ENCODE measurements at regions not wholly inside any gene's neighbourhood (a gene's known extent, or its start where the extent isn't known, plus 50 kb on each side); places are given as distances from the start of the nearest gene placed in this dataset.

- Histone ChIP-seq H3K9ac (ENCODE audit: insufficient read length, low read depth) (no peak overlapping the region), H3K36me3 (ENCODE audit: insufficient read depth, insufficient read length, low read length) (no peaks in the 10 kb centered on the region), H3K4me3 (ENCODE audit: insufficient read length, low read depth) (no peak overlapping the region), H3K27me3 (ENCODE audit: insufficient read depth, insufficient read length) (no peaks in the 10 kb centered on the region), H3K9me3 (ENCODE audit: insufficient read depth, low read length) (no peaks in the 10 kb centered on the region), H3K4me1 (ENCODE audit: insufficient read depth, insufficient read length) (no peaks in the 10 kb centered on the region)
- no peak for TF ChIP-seq YY1 (IDR thresholded peaks at IDR 0.05; ENCODE audit: insufficient read depth, insufficient read length)
- no peak for TF ChIP-seq ZNF274 (IDR thresholded peaks at IDR 0.05; ENCODE audit: low read depth, low read length)
- no peak for TF ChIP-seq SUZ12 (IDR thresholded peaks at IDR 0.05; ENCODE audit: extremely low read depth, insufficient read depth, insufficient read length)
- no peak for DNase-seq (ENCODE audit: low read depth, low spot score)
Measured at GRCh38 chr11:26847459-26847858, 125.6 kb upstream of the SLC5A12 start.

DNA sequence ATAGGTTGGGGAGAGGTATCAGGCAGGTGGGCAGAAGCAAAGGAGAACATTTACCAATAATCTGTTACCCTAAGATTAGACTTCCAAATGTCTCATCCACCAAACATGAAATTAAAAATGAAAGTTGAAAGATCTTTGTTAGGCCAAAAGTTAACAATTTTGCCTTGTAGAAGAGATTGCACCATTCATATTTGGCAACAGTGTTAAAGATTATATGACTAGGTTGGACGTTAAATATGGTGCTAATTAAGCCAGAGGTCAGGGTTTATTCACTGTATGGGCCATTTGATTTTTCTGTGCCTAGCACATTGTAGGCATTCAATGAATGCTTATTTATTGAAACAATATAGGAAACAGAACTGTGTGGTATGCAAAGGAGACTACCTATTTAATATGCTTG, 126.1 kb upstream of the SLC5A12 start:
- no peaks in the 10 kb centered on the region for H3K27me3 ChIP-seq (ENCODE audit: insufficient read depth, insufficient read length)
- no peak overlapping the region for H3K9ac ChIP-seq (ENCODE audit: insufficient read length, low read depth)
- no peak for DNase-seq (ENCODE audit: low read depth, low spot score)
- no peaks in the 10 kb centered on the region for H3K4me1 ChIP-seq (ENCODE audit: insufficient read depth, insufficient read length)
- no peaks in the 10 kb centered on the region for H3K9me3 ChIP-seq (ENCODE audit: insufficient read depth, low read length)
- H3K4me3 ChIP-seq (ENCODE audit: insufficient read length, low read depth): no peak overlapping the region
- TF ChIP-seq YY1 (IDR thresholded peaks at IDR 0.05; ENCODE audit: insufficient read depth, insufficient read length): no peak
- H3K36me3 ChIP-seq (ENCODE audit: insufficient read depth, insufficient read length, low read length): no peaks in the 10 kb centered on the region

GRCh38 chr11:26849036-26849435, 127.2 kb upstream of the SLC5A12 start:
- Histone ChIP-seq H3K36me3 (ENCODE audit: insufficient read depth, insufficient read length, low read length) (no peaks in the 10 kb centered on the region), H3K4me1 (ENCODE audit: insufficient read depth, insufficient read length) (no peaks in the 10 kb centered on the region), H3K27me3 (ENCODE audit: insufficient read depth, insufficient read length) (no peaks in the 10 kb centered on the region), H3K4me3 (ENCODE audit: insufficient read length, low read depth) (no peak overlapping the region), H3K9me3 (ENCODE audit: insufficient read depth, low read length) (no peaks in the 10 kb centered on the region), H3K9ac (ENCODE audit: insufficient read length, low read depth) (no peak overlapping the region)
- no peak for TF ChIP-seq YY1 (IDR thresholded peaks at IDR 0.05; ENCODE audit: insufficient read depth, insufficient read length)
- no peak for TF ChIP-seq ZNF274 (IDR thresholded peaks at IDR 0.05; ENCODE audit: low read depth, low read length)
- TF ChIP-seq SUZ12 (IDR thresholded peaks at IDR 0.05; ENCODE audit: extremely low read depth, insufficient read depth, insufficient read length): no peak
- no peak for DNase-seq (ENCODE audit: low read depth, low spot score)

- H3K4me1 ChIP-seq (ENCODE audit: insufficient read depth, insufficient read length): no peaks in the 10 kb centered on the region
Measured at GRCh38 chr11:26851291-26851690, 129.4 kb upstream of the SLC5A12 start.

DNA sequence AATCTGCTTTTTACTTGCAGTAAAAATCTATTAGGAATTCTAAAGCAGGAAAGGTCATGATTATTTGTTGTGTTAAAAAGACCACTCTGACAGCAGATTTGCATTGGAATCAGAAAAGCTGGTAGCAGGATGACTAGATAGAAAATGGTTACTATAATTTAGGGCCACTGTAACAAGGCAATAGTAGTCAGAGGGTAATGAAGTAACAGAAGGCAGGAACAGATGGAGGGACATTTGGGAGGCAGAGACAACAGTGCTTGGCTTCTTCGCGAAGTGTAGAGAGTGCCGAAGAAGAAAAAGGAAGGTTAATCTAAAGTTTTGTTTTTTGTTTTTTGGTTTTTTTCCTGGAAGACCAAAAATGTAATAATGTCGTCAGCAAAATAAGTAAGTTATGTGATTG, 129.8 kb upstream of the SLC5A12 start:
- Histone ChIP-seq H3K9me3 (ENCODE audit: insufficient read depth, low read length) (no peaks in the 10 kb centered on the region), H3K27me3 (ENCODE audit: insufficient read depth, insufficient read length) (no peaks in the 10 kb centered on the region), H3K4me1 (ENCODE audit: insufficient read depth, insufficient read length) (no peaks in the 10 kb centered on the region), H3K9ac (ENCODE audit: insufficient read length, low read depth) (no peak overlapping the region), H3K4me3 (ENCODE audit: insufficient read length, low read depth) (no peak overlapping the region), H3K36me3 (ENCODE audit: insufficient read depth, insufficient read length, low read length) (no peaks in the 10 kb centered on the region)
- DNase-seq (ENCODE audit: low read depth, low spot score): no peak
- TF ChIP-seq SUZ12 (IDR thresholded peaks at IDR 0.05; ENCODE audit: extremely low read depth, insufficient read depth, insufficient read length): no peak
- no peak for TF ChIP-seq YY1 (IDR thresholded peaks at IDR 0.05; ENCODE audit: insufficient read depth, insufficient read length)
- no peak for TF ChIP-seq ZNF274 (IDR thresholded peaks at IDR 0.05; ENCODE audit: low read depth, low read length)

More at GRCh38 chr11:26851291-26851690, 129.4 kb upstream of the SLC5A12 start:
- Histone ChIP-seq H3K9ac (ENCODE audit: insufficient read length, low read depth) (no peak overlapping the region), H3K36me3 (ENCODE audit: insufficient read depth, insufficient read length, low read length) (no peaks in the 10 kb centered on the region), H3K27me3 (ENCODE audit: insufficient read depth, insufficient read length) (no peaks in the 10 kb centered on the region), H3K9me3 (ENCODE audit: insufficient read depth, low read length) (no peaks in the 10 kb centered on the region), H3K4me3 (ENCODE audit: insufficient read length, low read depth) (no peak overlapping the region)
- TF ChIP-seq ZNF274 (IDR thresholded peaks at IDR 0.05; ENCODE audit: low read depth, low read length) (no peak), SUZ12 (IDR thresholded peaks at IDR 0.05; ENCODE audit: extremely low read depth, insufficient read depth, insufficient read length) (no peak), YY1 (IDR thresholded peaks at IDR 0.05; ENCODE audit: insufficient read depth, insufficient read length) (no peak)
- no peak for DNase-seq (ENCODE audit: low read depth, low spot score)

DNA sequence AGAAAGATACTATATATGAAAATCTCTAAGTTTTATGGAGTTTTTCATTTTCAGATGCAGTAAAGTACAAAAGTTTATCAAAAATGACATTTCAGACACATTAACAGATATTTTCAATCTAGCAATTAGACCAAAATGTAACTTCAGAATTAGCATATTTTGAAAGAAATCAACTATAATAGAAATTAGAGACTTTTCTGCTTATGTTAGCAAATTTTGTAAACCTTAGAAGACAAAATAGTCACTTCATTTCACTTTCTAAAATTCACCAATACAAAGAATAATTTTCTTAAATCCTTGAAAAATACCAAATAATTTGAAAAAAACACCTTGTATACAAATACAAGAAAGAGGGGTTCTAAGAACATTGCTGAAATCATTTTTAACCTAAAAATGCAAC, 135.8 kb upstream of the FIBIN start:
- Histone ChIP-seq H3K36me3 (ENCODE audit: insufficient read depth, insufficient read length, low read length) (no peaks in the 10 kb centered on the region), H3K4me3 (ENCODE audit: insufficient read length, low read depth) (no peak overlapping the region), H3K4me1 (ENCODE audit: insufficient read depth, insufficient read length) (no peaks in the 10 kb centered on the region), H3K9ac (ENCODE audit: insufficient read length, low read depth) (no peak overlapping the region), H3K9me3 (ENCODE audit: insufficient read depth, low read length) (no peaks in the 10 kb centered on the region), H3K27me3 (ENCODE audit: insufficient read depth, insufficient read length) (no peaks in the 10 kb centered on the region)
- no peak for TF ChIP-seq YY1 (IDR thresholded peaks at IDR 0.05; ENCODE audit: insufficient read depth, insufficient read length)
- no peak for TF ChIP-seq ZNF274 (IDR thresholded peaks at IDR 0.05; ENCODE audit: low read depth, low read length)
- TF ChIP-seq SUZ12 (IDR thresholded peaks at IDR 0.05; ENCODE audit: extremely low read depth, insufficient read depth, insufficient read length): no peak
- no peak for DNase-seq (ENCODE audit: low read depth, low spot score)

- no peak for DNase-seq (ENCODE audit: low read depth, low spot score)
- Histone ChIP-seq H3K9ac (ENCODE audit: insufficient read length, low read depth) (no peak overlapping the region), H3K9me3 (ENCODE audit: insufficient read depth, low read length) (no peaks in the 10 kb centered on the region), H3K36me3 (ENCODE audit: insufficient read depth, insufficient read length, low read length) (no peaks in the 10 kb centered on the region), H3K4me3 (ENCODE audit: insufficient read length, low read depth) (no peak overlapping the region), H3K27me3 (ENCODE audit: insufficient read depth, insufficient read length) (no peaks in the 10 kb centered on the region), H3K4me1 (ENCODE audit: insufficient read depth, insufficient read length) (no peaks in the 10 kb centered on the region)
- no peak for TF ChIP-seq YY1 (IDR thresholded peaks at IDR 0.05; ENCODE audit: insufficient read depth, insufficient read length)
- no peak for TF ChIP-seq ZNF274 (IDR thresholded peaks at IDR 0.05; ENCODE audit: low read depth, low read length)
- no peak for TF ChIP-seq SUZ12 (IDR thresholded peaks at IDR 0.05; ENCODE audit: extremely low read depth, insufficient read depth, insufficient read length)
Measured at GRCh38 chr11:26859416-26859815, 134.5 kb upstream of the FIBIN start.

Measured in NT2/D1 (cell line).